Mucosa of gallbladder (tissue), 1 donor: ENCODE measurements at regions not wholly inside any gene's neighbourhood (a gene's known extent, or its start where the extent isn't known, plus 50 kb on each side); places are given as distances from the start of the nearest gene placed in this dataset.

Experiments used
- DNase-seq: peaks from one replicate; pipeline ENCODE4 v3.0.0-alpha.2; 2020; ENCODE audit warnings: low spot score
- donor health status: DM: no; HTN: no; CAD: no.

- DNase-seq: no peak
Observed at GRCh38 chr1:82775406-82776000, 974.8 kb downstream of the ADGRL2 start.

- DNase-seq: no peak
Observed at GRCh38 chr1:82762829-82763532, 962.2 kb downstream of the ADGRL2 start.

GRCh38 chr1:82759035-82759434 is 958.3 kb downstream of the ADGRL2 start:
- no peak for DNase-seq

- DNase-seq: no peak
Observed at GRCh38 chr1:82755671-82756070, 954.9 kb downstream of the ADGRL2 start.

- DNase-seq: no peak
Observed at GRCh38 chr1:82755191-82755590, 954.5 kb downstream of the ADGRL2 start.

- DNase-seq: no peak
Observed at GRCh38 chr1:82752046-82752445, 951.3 kb downstream of the ADGRL2 start.

- no peak for DNase-seq
Observed at GRCh38 chr1:82733645-82734044, 932.9 kb downstream of the ADGRL2 start.

- no peak for DNase-seq
Observed at GRCh38 chr1:82731216-82731615, 930.5 kb downstream of the ADGRL2 start.

- no peak for DNase-seq
Observed at GRCh38 chr1:82728206-82728605, 927.5 kb downstream of the ADGRL2 start.

- DNase-seq: no peak
Observed at GRCh38 chr1:82724246-82724645, 923.5 kb downstream of the ADGRL2 start.

- DNase-seq: no peak
Observed at GRCh38 chr1:82722608-82723007, 921.9 kb downstream of the ADGRL2 start.

GRCh38 chr1:82721702-82722101 is 921.0 kb downstream of the ADGRL2 start:
- DNase-seq: no peak

GRCh38 chr1:82718719-82719419 is 918.1 kb downstream of the ADGRL2 start:
- DNase-seq: no peak

GRCh38 chr1:82710091-82710490 is 909.4 kb downstream of the ADGRL2 start:
- no peak for DNase-seq

- DNase-seq: no peak
Observed at GRCh38 chr1:82707681-82708080, 906.9 kb downstream of the ADGRL2 start.

- no peak for DNase-seq
Observed at GRCh38 chr1:82706741-82707140, 906.0 kb downstream of the ADGRL2 start.

GRCh38 chr1:82704966-82705365 is 904.2 kb downstream of the ADGRL2 start:
- DNase-seq: no peak

- no peak for DNase-seq
Observed at GRCh38 chr1:82704393-82704792, 903.7 kb downstream of the ADGRL2 start.

GRCh38 chr1:82703951-82704350 is 903.2 kb downstream of the ADGRL2 start:
- DNase-seq: no peak

- no peak for DNase-seq
Observed at GRCh38 chr1:82700476-82700875, 899.7 kb downstream of the ADGRL2 start.

- DNase-seq: no peak
Observed at GRCh38 chr1:82697965-82698364, 897.2 kb downstream of the ADGRL2 start.

GRCh38 chr1:82695443-82695842 is 894.7 kb downstream of the ADGRL2 start:
- no peak for DNase-seq

- no peak for DNase-seq
Observed at GRCh38 chr1:82690411-82690810, 889.7 kb downstream of the ADGRL2 start.
